ENCODE measurements at regions not wholly inside any gene's neighbourhood (a gene's known extent, or its start where the extent isn't known, plus 50 kb on each side); places are given as distances from the start of the nearest gene placed in this dataset.
"Not testable (repeated sequence)": the region's sequence is repeated elsewhere in the genome, so short reads cannot be mapped to it uniquely, and the experiment has no call there.

- not testable (repeated sequence) for TF ChIP-seq CTCF, POLR2AphosphoS5, POLR2A, EP300 (IDR thresholded peaks at IDR 0.05)
Measured at GRCh38 chr2:234693681-234694190, 196.9 kb upstream of the ARL4C start.

All from suprapubic skin (tissue), 4 donors.